ENCODE measurements at regions not wholly inside any gene's neighbourhood (a gene's known extent, or its start where the extent isn't known, plus 50 kb on each side); places are given as distances from the start of the nearest gene placed in this dataset.
"Not testable (repeated sequence)": the region's sequence is repeated elsewhere in the genome, so short reads cannot be mapped to it uniquely, and the experiment has no call there.

DNA sequence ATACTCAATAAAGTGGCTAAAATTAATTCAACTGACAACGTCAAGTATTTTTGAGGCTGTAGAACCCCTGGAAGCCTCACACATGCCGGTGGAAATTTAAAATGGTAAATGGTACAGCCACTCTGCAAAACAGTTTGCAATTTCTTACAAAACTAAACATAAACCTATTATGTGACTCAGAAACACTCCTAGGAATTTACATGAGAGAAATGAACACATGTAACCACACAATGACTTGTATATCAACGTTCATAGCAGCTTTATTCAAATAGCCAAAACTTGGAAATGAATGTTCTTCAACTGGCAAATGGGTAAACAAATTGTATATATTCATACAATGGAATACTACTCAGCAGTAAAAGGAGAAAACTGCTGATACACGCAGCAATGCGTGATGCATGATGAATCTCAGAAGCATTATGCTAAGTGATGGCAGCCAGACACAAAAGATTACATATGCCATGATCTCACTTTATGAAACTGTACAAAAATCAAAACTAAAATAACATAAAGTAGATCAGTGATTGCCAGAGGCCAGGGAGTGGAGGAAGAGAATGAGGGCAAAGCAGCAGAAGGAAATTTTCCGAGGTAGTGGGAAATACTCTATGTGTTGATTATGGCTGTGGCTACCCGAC lies 112.5 kb downstream of the FAM50B start:
- TF ChIP-seq POLR2A (IDR thresholded peaks at IDR 0.05; ENCODE audit: low read length) (no peak), GATA1 (IDR thresholded peaks at IDR 0.05; ENCODE audit: low read depth, low read length) (no peak)
- no peak for DNase-seq

DNA sequence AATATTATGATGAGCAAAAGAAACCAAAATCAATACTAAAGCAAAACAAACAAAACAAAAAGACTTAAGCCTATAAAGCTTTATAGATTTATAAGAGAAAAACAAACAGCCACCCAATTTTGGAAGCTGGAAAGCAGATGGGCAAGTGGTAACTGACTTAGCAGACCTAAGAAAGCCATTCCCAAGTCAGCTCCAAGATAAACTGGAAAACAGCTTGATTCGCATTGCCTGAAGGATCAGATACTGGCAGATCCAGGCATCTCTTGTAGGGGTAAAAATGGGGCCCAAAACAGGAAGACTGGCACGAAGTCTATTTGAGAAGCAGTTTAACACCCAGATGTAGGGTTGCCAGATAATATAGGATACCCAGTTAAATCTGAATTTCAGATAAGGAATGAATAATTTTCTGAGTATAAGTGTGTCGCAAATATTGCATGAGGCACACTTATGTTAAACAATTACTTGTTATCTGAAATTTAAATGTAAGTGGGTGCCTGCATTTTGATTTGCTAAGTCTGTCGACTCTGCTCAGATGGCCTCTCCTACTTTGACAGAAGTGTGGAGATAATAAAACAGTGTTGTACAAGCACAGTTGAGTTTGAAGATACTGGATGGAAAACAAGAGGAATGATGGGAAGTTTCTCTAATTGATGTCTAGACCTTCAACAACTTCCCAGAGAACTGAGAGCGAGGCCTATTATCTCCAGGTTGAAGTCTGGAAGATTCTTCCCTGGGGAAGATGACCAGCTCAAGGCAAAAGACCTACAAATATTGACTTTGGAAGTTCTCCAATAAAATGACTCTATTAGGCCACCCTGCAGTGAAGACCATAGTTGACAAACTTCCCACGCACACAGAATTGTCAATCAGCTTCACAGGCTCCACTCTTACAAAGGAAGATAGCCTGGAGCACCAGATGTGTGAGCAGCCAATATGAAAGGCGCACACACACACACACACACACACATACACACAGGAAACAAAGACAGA lies 113.4 kb downstream of the FAM50B start:
- DNase-seq: no peak
- TF ChIP-seq GATA1 (IDR thresholded peaks at IDR 0.05; ENCODE audit: low read depth, low read length) (no peak), POLR2A (IDR thresholded peaks at IDR 0.05; ENCODE audit: low read length) (no peak)

DNA sequence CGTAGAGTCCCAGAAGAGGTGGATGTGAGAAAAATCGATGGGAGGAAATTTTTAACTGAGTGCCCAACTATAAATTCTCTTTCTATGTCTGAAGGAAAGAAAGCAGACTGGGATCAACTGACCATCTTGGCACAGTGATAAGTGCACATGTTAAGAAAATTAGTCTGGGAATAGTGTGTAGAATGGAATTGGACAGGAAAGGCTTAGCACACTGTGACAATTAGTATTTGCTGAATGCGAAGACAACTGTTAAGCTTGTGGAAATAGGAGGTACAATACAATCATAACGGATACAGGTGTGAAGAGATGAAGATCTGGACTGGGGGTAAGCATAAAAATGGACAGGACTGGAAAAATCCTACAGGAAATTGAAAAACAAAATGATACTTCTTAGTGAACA lies 114.3 kb downstream of the FAM50B start:
- TF ChIP-seq GATA1 (IDR thresholded peaks at IDR 0.05; ENCODE audit: low read depth, low read length) (no peak), POLR2A (IDR thresholded peaks at IDR 0.05; ENCODE audit: low read length) (no peak)
- no peak for DNase-seq

DNA sequence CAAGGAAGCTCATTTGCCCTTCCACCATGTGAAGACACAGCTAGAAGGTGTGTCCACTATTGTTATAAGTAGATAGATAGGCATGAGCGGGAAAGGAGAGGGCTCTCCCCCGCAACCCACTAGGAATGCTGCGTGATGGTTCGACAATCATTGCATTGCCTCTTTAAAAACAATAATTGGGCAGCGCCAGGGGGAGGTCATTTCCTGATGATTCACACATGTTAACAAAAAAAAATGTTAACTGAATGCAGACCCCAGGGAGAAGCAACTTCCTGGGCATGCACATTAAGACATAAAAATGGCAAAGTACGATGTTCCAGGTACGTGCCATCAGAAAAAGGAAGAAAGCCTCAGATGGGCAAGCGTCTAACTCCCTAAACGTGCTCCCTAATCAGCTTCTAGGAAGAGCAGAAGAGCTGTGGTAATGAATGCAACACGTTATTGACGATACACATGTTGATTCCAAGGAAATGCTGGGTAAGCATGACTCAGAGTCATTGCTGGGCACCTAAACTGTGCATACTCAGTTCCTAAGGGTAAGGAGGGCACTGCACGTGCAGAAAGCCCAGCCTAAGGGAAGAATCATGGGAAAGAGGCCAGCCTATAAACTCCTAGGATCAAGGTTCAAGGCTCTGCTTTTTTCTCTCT lies 113.7 kb downstream of the FAM217A start:
- TF ChIP-seq POLR2A (IDR thresholded peaks at IDR 0.05; ENCODE audit: low read length) (no peak), GATA1 (IDR thresholded peaks at IDR 0.05; ENCODE audit: low read depth, low read length) (no peak)

DNA sequence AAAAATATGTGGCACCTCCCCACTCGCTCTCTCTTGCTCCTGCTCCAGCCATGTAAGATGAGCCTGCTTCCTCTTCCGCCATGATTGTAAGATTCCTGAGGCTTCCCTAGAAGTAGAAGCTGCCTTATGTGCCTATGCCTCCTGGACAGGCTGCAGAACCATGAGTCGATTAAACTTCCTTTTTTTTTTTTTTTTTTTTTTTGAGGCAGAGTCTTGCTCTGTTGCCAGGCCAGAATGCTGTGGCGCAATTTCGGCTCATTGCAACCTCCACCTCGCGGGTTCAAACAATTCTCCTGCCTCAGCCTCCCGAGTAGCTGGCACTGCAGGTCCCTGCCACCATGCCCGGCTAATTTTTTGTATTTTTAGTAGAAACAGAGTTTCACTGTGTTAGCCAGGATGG lies 112.5 kb downstream of the FAM217A start:
- TF ChIP-seq GATA1 (IDR thresholded peaks at IDR 0.05; ENCODE audit: low read depth, low read length) (no peak), POLR2A (IDR thresholded peaks at IDR 0.05; ENCODE audit: low read length) (no peak)
- DNase-seq: no peak

More for the DNA sequence above, 113.7 kb downstream of the FAM217A start:
- DNase-seq: peak in 1 of 2 experiments; percentile 18

DNA sequence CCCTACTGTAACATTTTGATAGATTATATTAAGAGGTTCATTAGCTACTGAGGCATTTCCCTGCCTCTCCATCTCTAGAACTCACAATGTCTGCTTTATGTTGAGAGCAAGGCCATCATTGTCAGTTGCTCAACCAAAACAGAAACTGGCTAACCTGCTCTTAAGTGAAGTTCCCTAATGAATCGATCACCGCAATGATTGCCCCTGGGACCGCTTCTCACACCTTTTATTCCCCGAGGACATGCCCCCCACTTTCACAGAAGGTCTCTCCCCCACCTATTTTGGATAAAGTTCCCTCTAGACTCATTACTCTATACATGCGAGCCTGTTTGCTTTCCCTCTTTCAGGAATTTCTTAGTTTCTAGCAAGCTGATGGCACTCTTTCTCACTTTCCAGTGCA lies 108.8 kb downstream of the FAM217A start:
- TF ChIP-seq GATA1 (IDR thresholded peaks at IDR 0.05; ENCODE audit: low read depth, low read length) (no peak), POLR2A (IDR thresholded peaks at IDR 0.05; ENCODE audit: low read length) (no peak)
- no peak for DNase-seq

DNA sequence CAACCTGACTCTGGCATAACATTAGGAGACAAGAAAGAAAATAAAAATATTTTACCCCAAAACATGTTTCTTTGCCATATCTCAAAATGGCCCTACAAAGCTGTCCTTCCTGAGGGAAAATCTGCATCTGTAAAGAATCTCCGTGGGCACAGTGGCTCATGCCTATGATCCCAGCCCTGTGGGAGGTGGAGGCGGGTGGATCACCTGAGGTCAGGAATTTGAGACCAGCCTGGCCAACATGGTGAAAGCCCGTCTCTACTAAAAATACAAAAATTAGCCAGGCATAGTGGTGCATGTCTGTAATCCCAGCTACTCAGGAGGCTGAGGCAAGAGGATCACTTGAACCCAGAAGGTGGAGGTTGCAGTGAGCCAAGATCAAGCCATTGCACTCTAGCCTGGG lies 105.8 kb downstream of the FAM217A start:
- DNase-seq: not testable (repeated sequence)

DNA sequence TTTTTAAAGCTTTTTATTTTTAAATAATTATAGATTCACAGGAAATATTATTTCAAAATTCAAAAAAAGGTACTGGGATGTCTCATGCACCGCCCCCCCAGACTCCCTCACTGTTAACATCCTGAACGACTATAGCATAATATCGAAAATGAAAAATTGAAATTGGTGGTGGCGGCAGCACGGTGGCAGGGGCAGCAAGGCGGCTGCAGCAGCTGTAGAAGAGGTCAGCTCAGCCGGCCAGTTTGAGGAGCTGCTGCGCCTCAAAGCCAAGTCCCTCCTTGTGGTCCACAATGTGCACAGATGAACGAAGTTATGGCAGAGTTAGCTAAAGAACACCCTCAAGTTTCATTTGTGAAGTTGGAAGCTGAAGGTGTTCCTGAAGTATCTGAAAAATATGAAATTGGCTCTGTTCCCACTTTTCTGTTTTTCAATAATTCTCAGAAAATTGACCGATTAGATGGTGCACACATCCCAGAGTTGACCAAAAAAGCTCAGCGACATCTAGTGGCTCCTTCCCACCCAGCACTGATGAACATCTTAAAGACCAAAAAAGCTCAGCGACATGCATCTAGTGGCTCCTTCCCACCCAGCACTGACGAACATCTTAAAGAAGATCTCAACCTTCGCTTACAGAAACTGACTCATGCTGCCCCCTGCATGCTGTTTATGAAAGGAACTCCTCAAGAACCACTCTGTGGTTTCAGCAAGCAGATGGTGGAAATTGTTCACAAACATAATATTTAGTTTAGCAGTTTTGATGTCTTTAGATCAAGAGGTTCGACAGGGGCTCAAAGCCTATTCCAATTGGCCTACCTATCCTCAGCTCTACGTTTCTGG lies 100.8 kb downstream of the FAM217A start:
- TF ChIP-seq GATA1 (IDR thresholded peaks at IDR 0.05; ENCODE audit: low read depth, low read length) (no peak), POLR2A (IDR thresholded peaks at IDR 0.05; ENCODE audit: low read length) (no peak)

DNA sequence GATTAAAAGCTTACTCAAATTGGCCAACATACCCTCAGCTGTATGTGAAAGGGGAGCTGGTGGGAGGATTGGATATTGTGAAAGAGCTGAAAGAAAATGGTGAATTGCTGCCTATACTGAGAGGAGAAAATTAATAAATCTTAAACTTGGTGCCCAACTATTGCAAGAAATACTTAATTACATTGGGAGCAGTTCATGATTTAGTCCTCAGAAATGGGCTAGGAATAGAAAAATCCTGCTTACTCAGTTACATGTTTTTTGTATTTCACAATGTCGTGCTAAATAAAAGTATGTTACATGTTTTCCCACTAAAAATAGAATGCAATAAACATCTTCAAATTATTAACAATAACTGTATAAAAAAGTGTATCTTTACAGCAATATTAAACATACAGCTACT lies 100.0 kb downstream of the FAM217A start:
- DNase-seq: not testable (repeated sequence)

More for the DNA sequence above, 100.8 kb downstream of the FAM217A start:
- DNase-seq: peak; percentile 65

DNA sequence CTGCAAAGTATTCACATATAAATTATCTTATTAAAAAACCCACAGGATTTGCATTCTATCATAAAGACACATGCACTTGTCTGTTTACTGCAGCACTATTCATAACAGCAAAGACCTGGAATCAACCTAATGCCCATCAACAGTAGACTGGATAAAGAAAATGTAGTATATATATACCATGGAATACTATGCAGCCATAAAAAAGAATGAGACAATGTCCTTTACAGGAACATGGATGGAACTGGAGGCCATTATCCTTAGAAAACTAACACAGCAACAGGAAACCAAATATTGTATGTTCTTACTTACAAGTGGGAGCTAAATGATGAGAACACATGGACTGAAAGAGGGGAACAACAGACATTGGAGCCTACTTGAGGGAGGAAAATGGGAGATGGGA lies 97.0 kb downstream of the FAM217A start:
- TF ChIP-seq GATA1 (IDR thresholded peaks at IDR 0.05; ENCODE audit: low read depth, low read length): no peak
- no peak for DNase-seq

DNA sequence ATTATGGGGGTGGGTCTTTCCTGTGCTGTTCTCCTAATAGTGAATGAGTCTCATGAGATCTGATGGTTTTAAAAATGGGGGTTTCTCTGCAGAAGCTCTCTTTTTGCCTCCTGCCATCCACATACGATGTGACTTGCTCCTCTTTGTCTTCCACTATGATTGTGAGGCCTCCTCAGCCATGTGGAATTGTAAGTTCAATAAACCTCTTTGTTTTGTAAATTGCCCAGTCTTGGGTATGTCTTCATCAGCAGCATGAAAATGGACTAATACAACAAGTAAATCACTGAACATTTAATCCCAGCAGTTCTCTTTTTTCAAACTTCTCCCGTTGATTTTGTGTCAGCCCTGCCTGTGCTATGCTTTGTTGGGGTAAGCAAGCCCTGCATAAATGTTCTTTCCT lies 95.2 kb downstream of the FAM217A start:
- TF ChIP-seq POLR2A (IDR thresholded peaks at IDR 0.05; ENCODE audit: low read length) (no peak), GATA1 (IDR thresholded peaks at IDR 0.05; ENCODE audit: low read depth, low read length) (no peak)
- no peak for DNase-seq

DNA sequence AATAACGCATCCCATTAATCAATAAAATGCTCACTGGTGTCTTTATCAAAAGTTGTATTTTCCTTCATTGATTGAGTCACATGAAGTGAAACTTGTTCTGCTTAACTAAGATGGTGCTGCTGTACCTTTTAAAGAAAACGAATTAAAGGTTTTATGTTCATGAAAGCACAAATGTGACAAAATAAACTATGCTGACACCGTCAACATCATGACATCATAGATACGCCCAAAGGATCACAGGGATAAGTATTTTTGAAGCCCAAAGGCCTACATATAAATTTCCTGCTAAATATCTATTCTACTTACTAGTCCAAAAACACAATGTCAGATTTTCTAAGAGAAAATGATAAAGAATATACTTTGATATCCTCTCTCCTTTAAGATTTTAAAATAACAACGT lies 94.4 kb downstream of the FAM217A start:
- TF ChIP-seq POLR2A (IDR thresholded peaks at IDR 0.05; ENCODE audit: low read length): no peak
- no peak for TF ChIP-seq GATA1 (IDR thresholded peaks at IDR 0.05; ENCODE audit: low read depth, low read length)
- no peak for DNase-seq

DNA sequence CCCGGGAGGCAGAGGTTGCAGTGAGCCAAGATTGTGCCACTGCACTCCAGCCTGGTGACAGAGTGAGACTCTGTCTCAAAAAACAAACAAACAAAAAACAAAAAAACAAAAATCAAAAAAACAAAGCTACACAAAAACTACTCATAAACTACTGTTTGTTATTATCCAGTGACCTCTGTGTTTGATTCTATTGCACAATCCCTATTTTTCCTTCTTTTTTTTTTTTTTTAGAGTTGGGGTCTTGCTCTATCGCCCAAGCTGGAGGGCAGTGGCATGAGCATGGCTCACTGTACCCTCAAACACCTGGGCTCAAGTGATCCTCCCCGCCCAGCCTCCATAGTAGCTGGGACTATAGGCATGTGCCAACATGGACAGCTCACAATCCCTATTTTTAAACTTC lies 92.7 kb downstream of the FAM217A start:
- no peak for TF ChIP-seq GATA1 (IDR thresholded peaks at IDR 0.05; ENCODE audit: low read depth, low read length)
- no peak for TF ChIP-seq POLR2A (IDR thresholded peaks at IDR 0.05; ENCODE audit: low read length)
- no peak for DNase-seq

DNA sequence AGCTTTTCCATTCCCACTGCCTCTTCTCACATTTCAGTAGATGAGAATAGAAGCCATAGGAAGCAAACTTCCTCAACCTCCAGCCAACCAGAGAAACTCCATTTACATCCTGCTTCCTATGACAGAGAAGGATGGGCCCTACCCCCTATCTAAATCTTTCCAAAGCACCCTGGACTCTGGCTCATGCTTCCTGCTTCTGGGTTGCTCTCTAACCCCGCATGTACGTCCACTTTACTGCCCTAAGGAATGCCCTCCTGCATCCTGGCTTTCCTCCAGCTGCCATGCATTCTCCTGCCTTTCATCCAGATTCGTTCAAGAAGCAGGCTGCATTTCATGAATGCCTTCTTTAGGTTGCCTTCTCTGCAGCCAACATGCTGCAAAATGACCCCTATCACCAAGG lies 91.9 kb downstream of the FAM217A start:
- DNase-seq: no peak
- TF ChIP-seq GATA1 (IDR thresholded peaks at IDR 0.05; ENCODE audit: low read depth, low read length) (no peak), POLR2A (IDR thresholded peaks at IDR 0.05; ENCODE audit: low read length) (no peak)
